Fibroblast of skin of abdomen (primary cell): ENCODE measurements at regions not wholly inside any gene's neighbourhood (a gene's known extent, or its start where the extent isn't known, plus 50 kb on each side); places are given as distances from the start of the nearest gene placed in this dataset.
A peak's percentile ranks its signal among the peaks of the same experiment; 100 is the strongest.
"Not testable (repeated sequence)": the region's sequence is repeated elsewhere in the genome, so short reads cannot be mapped to it uniquely, and the experiment has no call there.

Experiments
- DNase-seq: peaks from one replicate; pipeline ENCODE4 v3.0.0-alpha.2; 2013

GRCh38 chr3:88000853-88001252 lies 58.0 kb downstream of the CGGBP1 start:
- peak; percentile 12 for DNase-seq

- DNase-seq, result no peak
Observed at GRCh38 chr3:87997966-87998365, 60.8 kb downstream of the CGGBP1 start.

- no peak for DNase-seq
Observed at GRCh38 chr3:87997298-87997697, 61.5 kb downstream of the CGGBP1 start.

GRCh38 chr3:87996882-87997281 lies 61.9 kb downstream of the CGGBP1 start:
- DNase-seq, result no peak

- no peak for DNase-seq
Observed at GRCh38 chr3:87993566-87993965, 65.2 kb downstream of the CGGBP1 start.

- peak; percentile 17 for DNase-seq
Observed at GRCh38 chr3:87987952-87988351, 70.9 kb downstream of the CGGBP1 start.

- DNase-seq, result no peak
Observed at GRCh38 chr3:87982421-87982820, 76.4 kb downstream of the CGGBP1 start.

- DNase-seq, result no peak
Observed at GRCh38 chr3:87979527-87979926, 79.3 kb downstream of the CGGBP1 start.

GRCh38 chr3:87977765-87978164 lies 81.0 kb downstream of the CGGBP1 start:
- DNase-seq, result no peak

- no peak for DNase-seq
Observed at GRCh38 chr3:87975716-87976115, 83.1 kb downstream of the CGGBP1 start.

GRCh38 chr3:87973906-87974305 lies 84.9 kb downstream of the CGGBP1 start:
- DNase-seq, result no peak

- DNase-seq, result no peak
Observed at GRCh38 chr3:87969620-87970019, 89.2 kb downstream of the CGGBP1 start.

GRCh38 chr3:87968668-87969067 lies 90.1 kb downstream of the CGGBP1 start:
- DNase-seq, result no peak

GRCh38 chr3:87958289-87958688 lies 100.5 kb downstream of the CGGBP1 start:
- DNase-seq, result no peak

- DNase-seq, result no peak
Observed at GRCh38 chr3:87957575-87957974, 101.2 kb downstream of the CGGBP1 start.

GRCh38 chr3:87949879-87950208 lies 109.0 kb downstream of the CGGBP1 start:
- DNase-seq, result no peak

GRCh38 chr3:87949189-87949878 lies 109.5 kb downstream of the CGGBP1 start:
- DNase-seq, result no peak

GRCh38 chr3:87946007-87946406 lies 112.8 kb downstream of the CGGBP1 start:
- not testable (repeated sequence) for DNase-seq

- DNase-seq, result not testable (repeated sequence)
Observed at GRCh38 chr3:87942256-87942655, 116.5 kb downstream of the CGGBP1 start.

GRCh38 chr3:87924485-87924884 lies 134.3 kb downstream of the CGGBP1 start:
- no peak for DNase-seq

GRCh38 chr3:87920549-87920948 lies 138.3 kb downstream of the CGGBP1 start:
- DNase-seq, result no peak

GRCh38 chr3:87901141-87901540 lies 157.7 kb downstream of the CGGBP1 start:
- DNase-seq, result no peak

GRCh38 chr3:87900061-87900460 lies 158.7 kb downstream of the CGGBP1 start:
- DNase-seq, result no peak

- DNase-seq, result no peak
Observed at GRCh38 chr3:87898971-87899370, 159.8 kb downstream of the CGGBP1 start.

GRCh38 chr3:87895983-87896382 lies 162.8 kb downstream of the CGGBP1 start:
- DNase-seq, result no peak
